ENCODE measurements at regions not wholly inside any gene's neighbourhood (a gene's known extent, or its start where the extent isn't known, plus 50 kb on each side); places are given as distances from the start of the nearest gene placed in this dataset.

DNA sequence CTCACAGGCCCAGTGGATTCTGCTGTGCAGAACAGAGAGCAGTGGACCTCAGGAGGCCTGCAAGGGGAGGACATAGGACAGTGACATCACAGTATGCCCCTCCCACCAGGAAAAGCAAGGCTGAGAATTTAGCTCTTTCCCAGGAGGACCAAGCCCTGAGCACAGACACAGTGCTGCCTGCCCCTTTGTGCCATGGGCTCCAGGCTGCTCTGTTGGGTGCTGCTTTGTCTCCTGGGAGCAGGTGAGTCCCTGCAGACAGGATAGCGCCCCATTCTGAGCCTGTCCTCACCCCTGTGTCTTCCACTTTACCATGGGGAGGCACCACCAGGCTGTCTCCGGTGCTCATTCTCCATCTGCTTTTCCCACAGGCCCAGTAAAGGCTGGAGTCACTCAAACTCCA, 63.0 kb upstream of the PRSS58 start (continued):
- no peak for TF ChIP-seq SMAD4 (CRISPR knock-in tag; IDR thresholded peaks at IDR 0.05)

DNA sequence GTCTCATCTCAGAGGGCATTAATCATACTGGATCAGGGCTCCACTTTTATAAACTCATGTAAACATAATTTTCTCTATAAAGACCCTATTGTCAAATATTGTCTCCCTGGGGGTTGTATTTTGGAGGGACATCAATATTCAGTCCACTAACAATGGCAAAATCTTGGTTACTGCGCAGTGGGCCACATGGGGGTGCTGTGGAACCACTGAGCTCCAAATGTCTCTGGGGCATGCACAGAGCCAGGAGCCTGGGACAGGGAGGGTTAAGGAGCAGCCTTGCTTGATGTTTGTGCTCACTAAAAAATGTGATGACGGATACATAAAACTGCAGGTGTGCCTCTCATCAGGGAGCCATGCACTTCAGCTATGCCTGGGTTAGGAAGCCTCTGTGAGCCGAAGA, 62.1 kb upstream of the PRSS58 start:
- no peak overlapping the region for H3K27ac Mint-ChIP-seq
- ATAC-seq (peak; percentile 72), DNase-seq (ENCODE audit: low spot score) (peak; percentile 70)
- ChIA-PET CTCF (interaction anchor here (0.5 to 3.3 kb wide), 43 partner anchors 11 to 344 kb away, joined by 3 to 85 read pairs (median 4); no protein-coding TSS in a partner anchor), POLR2A (interaction anchor here (0.7 kb wide), 1 partner anchor 10 kb away, joined by 3 read pairs; no protein-coding TSS in a partner anchor)
- no peaks in the 10 kb centered on the region for H3K9me3 Mint-ChIP-seq
- TF ChIP-seq, protein P1, sequence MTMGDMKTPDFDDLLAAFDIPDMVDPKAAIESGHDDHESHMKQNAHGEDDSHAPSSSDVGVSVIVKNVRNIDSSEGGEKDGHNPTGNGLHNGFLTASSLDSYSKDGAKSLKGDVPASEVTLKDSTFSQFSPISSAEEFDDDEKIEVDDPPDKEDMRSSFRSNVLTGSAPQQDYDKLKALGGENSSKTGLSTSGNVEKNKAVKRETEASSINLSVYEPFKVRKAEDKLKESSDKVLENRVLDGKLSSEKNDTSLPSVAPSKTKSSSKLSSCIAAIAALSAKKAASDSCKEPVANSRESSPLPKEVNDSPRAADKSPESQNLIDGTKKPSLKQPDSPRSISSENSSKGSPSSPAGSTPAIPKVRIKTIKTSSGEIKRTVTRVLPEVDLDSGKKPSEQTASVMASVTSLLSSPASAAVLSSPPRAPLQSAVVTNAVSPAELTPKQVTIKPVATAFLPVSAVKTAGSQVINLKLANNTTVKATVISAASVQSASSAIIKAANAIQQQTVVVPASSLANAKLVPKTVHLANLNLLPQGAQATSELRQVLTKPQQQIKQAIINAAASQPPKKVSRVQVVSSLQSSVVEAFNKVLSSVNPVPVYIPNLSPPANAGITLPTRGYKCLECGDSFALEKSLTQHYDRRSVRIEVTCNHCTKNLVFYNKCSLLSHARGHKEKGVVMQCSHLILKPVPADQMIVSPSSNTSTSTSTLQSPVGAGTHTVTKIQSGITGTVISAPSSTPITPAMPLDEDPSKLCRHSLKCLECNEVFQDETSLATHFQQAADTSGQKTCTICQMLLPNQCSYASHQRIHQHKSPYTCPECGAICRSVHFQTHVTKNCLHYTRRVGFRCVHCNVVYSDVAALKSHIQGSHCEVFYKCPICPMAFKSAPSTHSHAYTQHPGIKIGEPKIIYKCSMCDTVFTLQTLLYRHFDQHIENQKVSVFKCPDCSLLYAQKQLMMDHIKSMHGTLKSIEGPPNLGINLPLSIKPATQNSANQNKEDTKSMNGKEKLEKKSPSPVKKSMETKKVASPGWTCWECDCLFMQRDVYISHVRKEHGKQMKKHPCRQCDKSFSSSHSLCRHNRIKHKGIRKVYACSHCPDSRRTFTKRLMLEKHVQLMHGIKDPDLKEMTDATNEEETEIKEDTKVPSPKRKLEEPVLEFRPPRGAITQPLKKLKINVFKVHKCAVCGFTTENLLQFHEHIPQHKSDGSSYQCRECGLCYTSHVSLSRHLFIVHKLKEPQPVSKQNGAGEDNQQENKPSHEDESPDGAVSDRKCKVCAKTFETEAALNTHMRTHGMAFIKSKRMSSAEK (CRISPR knock-in tag; IDR thresholded peaks at IDR 0.05; ENCODE audit: borderline replicate concordance) = no peak
- no peak for TF ChIP-seq SMAD3 (CRISPR knock-in tag; IDR thresholded peaks at IDR 0.05; ENCODE audit: borderline replicate concordance)
- TF ChIP-seq, protein P2, sequence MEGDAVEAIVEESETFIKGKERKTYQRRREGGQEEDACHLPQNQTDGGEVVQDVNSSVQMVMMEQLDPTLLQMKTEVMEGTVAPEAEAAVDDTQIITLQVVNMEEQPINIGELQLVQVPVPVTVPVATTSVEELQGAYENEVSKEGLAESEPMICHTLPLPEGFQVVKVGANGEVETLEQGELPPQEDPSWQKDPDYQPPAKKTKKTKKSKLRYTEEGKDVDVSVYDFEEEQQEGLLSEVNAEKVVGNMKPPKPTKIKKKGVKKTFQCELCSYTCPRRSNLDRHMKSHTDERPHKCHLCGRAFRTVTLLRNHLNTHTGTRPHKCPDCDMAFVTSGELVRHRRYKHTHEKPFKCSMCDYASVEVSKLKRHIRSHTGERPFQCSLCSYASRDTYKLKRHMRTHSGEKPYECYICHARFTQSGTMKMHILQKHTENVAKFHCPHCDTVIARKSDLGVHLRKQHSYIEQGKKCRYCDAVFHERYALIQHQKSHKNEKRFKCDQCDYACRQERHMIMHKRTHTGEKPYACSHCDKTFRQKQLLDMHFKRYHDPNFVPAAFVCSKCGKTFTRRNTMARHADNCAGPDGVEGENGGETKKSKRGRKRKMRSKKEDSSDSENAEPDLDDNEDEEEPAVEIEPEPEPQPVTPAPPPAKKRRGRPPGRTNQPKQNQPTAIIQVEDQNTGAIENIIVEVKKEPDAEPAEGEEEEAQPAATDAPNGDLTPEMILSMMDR (IDR thresholded peaks at IDR 0.05) = peak; percentile 55; the same call in 1 of the 2 replicates
- TF ChIP-seq, protein P3, sequence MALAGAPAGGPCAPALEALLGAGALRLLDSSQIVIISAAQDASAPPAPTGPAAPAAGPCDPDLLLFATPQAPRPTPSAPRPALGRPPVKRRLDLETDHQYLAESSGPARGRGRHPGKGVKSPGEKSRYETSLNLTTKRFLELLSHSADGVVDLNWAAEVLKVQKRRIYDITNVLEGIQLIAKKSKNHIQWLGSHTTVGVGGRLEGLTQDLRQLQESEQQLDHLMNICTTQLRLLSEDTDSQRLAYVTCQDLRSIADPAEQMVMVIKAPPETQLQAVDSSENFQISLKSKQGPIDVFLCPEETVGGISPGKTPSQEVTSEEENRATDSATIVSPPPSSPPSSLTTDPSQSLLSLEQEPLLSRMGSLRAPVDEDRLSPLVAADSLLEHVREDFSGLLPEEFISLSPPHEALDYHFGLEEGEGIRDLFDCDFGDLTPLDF (CRISPR knock-in tag; IDR thresholded peaks at IDR 0.05) = no peak
- H3K27me3 Mint-ChIP-seq (ENCODE audit: low read depth) = peaks cover 4% of the 10 kb centered on the region
- H3K4me3 Mint-ChIP-seq = no peak overlapping the region
- no peaks in the 10 kb centered on the region for H3K36me3 Mint-ChIP-seq
- H3K4me1 Mint-ChIP-seq = peaks cover 17% of the 10 kb centered on the region

DNA sequence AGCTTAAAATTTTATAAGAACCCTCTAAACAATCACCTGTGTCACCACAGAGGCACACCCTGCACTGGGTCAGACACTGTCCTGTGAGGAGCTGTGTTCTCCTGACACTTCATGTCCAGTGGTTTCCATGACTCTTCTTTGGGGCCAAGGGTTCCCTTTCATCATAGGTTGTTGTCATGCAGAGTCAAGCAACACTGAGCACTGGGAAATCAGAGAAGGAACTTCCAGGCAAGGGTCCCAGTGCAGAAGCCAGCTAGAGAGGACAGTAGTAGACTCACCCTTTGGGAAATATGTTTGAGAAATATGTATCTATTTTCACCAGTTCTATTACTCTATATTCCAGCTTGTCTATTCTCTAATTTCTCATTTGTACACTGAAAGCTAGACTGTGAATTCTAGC, 56.4 kb upstream of the PRSS58 start:
- Mint-ChIP-seq H3K9me3 (no peaks in the 10 kb centered on the region), H3K27ac (no peak overlapping the region), H3K27me3 (ENCODE audit: low read depth) (peaks cover 6% of the 10 kb centered on the region), H3K36me3 (no peaks in the 10 kb centered on the region), H3K4me3 (no peak overlapping the region), H3K4me1 (no peaks in the 10 kb centered on the region)
- ChIA-PET POLR2A (interaction anchor here (0.7 kb wide), 1 partner anchor 212 kb away, joined by 5 read pairs; no protein-coding TSS in a partner anchor), CTCF (interaction anchor here (0.7 to 3.2 kb wide), 4 partner anchors 10 to 220 kb away, joined by 3 to 17 read pairs (median 14); no protein-coding TSS in a partner anchor)
- ATAC-seq = no peak
- DNase-seq (ENCODE audit: low spot score) = no peak
- TF ChIP-seq, protein P4, sequence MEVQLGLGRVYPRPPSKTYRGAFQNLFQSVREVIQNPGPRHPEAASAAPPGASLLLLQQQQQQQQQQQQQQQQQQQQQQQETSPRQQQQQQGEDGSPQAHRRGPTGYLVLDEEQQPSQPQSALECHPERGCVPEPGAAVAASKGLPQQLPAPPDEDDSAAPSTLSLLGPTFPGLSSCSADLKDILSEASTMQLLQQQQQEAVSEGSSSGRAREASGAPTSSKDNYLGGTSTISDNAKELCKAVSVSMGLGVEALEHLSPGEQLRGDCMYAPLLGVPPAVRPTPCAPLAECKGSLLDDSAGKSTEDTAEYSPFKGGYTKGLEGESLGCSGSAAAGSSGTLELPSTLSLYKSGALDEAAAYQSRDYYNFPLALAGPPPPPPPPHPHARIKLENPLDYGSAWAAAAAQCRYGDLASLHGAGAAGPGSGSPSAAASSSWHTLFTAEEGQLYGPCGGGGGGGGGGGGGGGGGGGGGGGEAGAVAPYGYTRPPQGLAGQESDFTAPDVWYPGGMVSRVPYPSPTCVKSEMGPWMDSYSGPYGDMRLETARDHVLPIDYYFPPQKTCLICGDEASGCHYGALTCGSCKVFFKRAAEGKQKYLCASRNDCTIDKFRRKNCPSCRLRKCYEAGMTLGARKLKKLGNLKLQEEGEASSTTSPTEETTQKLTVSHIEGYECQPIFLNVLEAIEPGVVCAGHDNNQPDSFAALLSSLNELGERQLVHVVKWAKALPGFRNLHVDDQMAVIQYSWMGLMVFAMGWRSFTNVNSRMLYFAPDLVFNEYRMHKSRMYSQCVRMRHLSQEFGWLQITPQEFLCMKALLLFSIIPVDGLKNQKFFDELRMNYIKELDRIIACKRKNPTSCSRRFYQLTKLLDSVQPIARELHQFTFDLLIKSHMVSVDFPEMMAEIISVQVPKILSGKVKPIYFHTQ (CRISPR knock-in tag; IDR thresholded peaks at IDR 0.05) = no peak
- TF ChIP-seq, protein P1 (CRISPR knock-in tag; IDR thresholded peaks at IDR 0.05; ENCODE audit: borderline replicate concordance) = no peak
- TF ChIP-seq ZNF138 (CRISPR knock-in tag; conservative IDR thresholded peaks at IDR 0.05) (no peak), SMAD4 (CRISPR knock-in tag; IDR thresholded peaks at IDR 0.05) (no peak), NR3C1 (CRISPR knock-in tag; conservative IDR thresholded peaks at IDR 0.05; ENCODE audit: low read depth) (no peak), ZNF396 (CRISPR knock-in tag; IDR thresholded peaks at IDR 0.05; ENCODE audit: borderline replicate concordance) (no peak), NFYB (CRISPR knock-in tag; conservative IDR thresholded peaks at IDR 0.05; ENCODE audit: low read depth) (no peak), KAT7 (CRISPR knock-in tag; IDR thresholded peaks at IDR 0.05; ENCODE audit: borderline replicate concordance) (no peak), ZNF317 (CRISPR knock-in tag; IDR thresholded peaks at IDR 0.05; ENCODE audit: borderline replicate concordance, low read depth) (no peak)
- TF ChIP-seq, protein P5, sequence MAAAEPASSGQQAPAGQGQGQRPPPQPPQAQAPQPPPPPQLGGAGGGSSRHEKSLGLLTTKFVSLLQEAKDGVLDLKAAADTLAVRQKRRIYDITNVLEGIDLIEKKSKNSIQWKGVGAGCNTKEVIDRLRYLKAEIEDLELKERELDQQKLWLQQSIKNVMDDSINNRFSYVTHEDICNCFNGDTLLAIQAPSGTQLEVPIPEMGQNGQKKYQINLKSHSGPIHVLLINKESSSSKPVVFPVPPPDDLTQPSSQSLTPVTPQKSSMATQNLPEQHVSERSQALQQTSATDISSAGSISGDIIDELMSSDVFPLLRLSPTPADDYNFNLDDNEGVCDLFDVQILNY (CRISPR knock-in tag; IDR thresholded peaks at IDR 0.05) = no peak
- TF ChIP-seq, protein P6, sequence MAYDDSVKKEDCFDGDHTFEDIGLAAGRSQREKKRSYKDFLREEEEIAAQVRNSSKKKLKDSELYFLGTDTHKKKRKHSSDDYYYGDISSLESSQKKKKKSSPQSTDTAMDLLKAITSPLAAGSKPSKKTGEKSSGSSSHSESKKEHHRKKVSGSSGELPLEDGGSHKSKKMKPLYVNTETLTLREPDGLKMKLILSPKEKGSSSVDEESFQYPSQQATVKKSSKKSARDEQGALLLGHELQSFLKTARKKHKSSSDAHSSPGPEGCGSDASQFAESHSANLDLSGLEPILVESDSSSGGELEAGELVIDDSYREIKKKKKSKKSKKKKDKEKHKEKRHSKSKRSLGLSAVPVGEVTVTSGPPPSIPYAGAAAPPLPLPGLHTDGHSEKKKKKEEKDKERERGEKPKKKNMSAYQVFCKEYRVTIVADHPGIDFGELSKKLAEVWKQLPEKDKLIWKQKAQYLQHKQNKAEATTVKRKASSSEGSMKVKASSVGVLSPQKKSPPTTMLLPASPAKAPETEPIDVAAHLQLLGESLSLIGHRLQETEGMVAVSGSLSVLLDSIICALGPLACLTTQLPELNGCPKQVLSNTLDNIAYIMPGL (CRISPR knock-in tag; IDR thresholded peaks at IDR 0.05) = no peak
